Mesenchymal stem cell (in vitro differentiated cells and primary cell): ENCODE measurements at regions not wholly inside any gene's neighbourhood (a gene's known extent, or its start where the extent isn't known, plus 50 kb on each side); places are given as distances from the start of the nearest gene placed in this dataset.

ENCODE experiments used
- DNase-seq: peaks from one replicate; pipeline ENCODE4 v3.0.0-alpha.2; 2013
- H2AFZ ChIP-seq: one replicate; pipeline ENCODE4 v1.6.1; 2013; ENCODE audit warnings: low read depth, mild to moderate bottlenecking, control low read depth, inconsistent platforms, low read length, moderate library complexity
- H2AK5ac ChIP-seq: 2 replicates; pipeline ENCODE4 v1.6.1; 2013; ENCODE audit warnings: low read length, moderate library complexity, mild to moderate bottlenecking, inconsistent platforms; ENCODE audit not compliant: severe bottlenecking
- H2BK120ac ChIP-seq: one replicate; pipeline ENCODE4 v1.6.1; 2013; ENCODE audit warnings: low read depth, mild to moderate bottlenecking, inconsistent platforms, low read length, moderate library complexity
- H2BK12ac ChIP-seq, 2 experiments: one replicate each; pipeline ENCODE4 v1.6.1; 2013; ENCODE audit warnings: inconsistent platforms in 2 of 2, low read length in 2 of 2, mild to moderate bottlenecking in 2 of 2, moderate library complexity in 2 of 2, control low read depth in 1 of 2
- H2BK15ac ChIP-seq: one replicate; pipeline ENCODE4 v1.6.1; 2013; ENCODE audit warnings: mild to moderate bottlenecking, low read depth, inconsistent platforms; ENCODE audit not compliant: poor library complexity, severe bottlenecking
- H2BK5ac ChIP-seq: 2 replicates; pipeline ENCODE4 v1.6.1; 2013; ENCODE audit warnings: low read depth, mild to moderate bottlenecking, low read length, control low read depth, inconsistent platforms; ENCODE audit not compliant: poor library complexity, severe bottlenecking
- H3K14ac ChIP-seq, 2 experiments: one replicate each; pipeline ENCODE4 v1.6.1; 2013; ENCODE audit warnings: inconsistent platforms in 2 of 2, low read length in 2 of 2, control low read depth in 1 of 2, mild to moderate bottlenecking in 1 of 2, moderate library complexity in 1 of 2
- H3K18ac ChIP-seq, 2 experiments: one replicate each; pipeline ENCODE4 v1.6.1; 2013; ENCODE audit warnings: inconsistent platforms in 2 of 2, low read length in 2 of 2, control low read depth in 1 of 2, low read depth in 1 of 2, mild to moderate bottlenecking in 1 of 2
- H3K23ac ChIP-seq, 2 experiments: one replicate each; pipeline ENCODE4 v1.6.1; 2013; ENCODE audit warnings: inconsistent platforms in 2 of 2, low read length in 2 of 2, mild to moderate bottlenecking in 2 of 2, moderate library complexity in 2 of 2, control low read depth in 1 of 2
- H3K27ac ChIP-seq: 2 replicates; pipeline ENCODE4 v1.5.1; 2013; ENCODE audit warnings: mild to moderate bottlenecking, moderate library complexity, low read length, control low read depth, inconsistent platforms; ENCODE audit not compliant: poor library complexity, severe bottlenecking
- H3K27me3 ChIP-seq, 2 experiments: 2 replicates each; pipeline versions ENCODE4 v1.6.1 to v1.7.0; 2013; ENCODE audit warnings: low read length in 2 of 2, mild to moderate bottlenecking in 2 of 2, moderate library complexity in 2 of 2, control low read depth in 1 of 2, inconsistent platforms in 1 of 2; ENCODE audit not compliant: control insufficient read depth in 1 of 2, insufficient read depth in 1 of 2
- H3K36me3 ChIP-seq, 2 experiments: 2 replicates each; pipeline versions ENCODE4 v1.6.1 to v1.7.0; 2013; ENCODE audit warnings: low read length in 2 of 2, control low read depth in 1 of 2, inconsistent platforms in 1 of 2, low read depth in 1 of 2, mild to moderate bottlenecking in 1 of 2; ENCODE audit not compliant: insufficient read depth in 2 of 2, control insufficient read depth in 1 of 2
- H3K4ac ChIP-seq, 2 experiments: one replicate each; pipeline ENCODE4 v1.6.1; 2013; ENCODE audit warnings: inconsistent platforms in 2 of 2, low read length in 2 of 2, mild to moderate bottlenecking in 2 of 2, moderate library complexity in 2 of 2, control low read depth in 1 of 2, low read depth in 1 of 2
- H3K4me1 ChIP-seq: 2 replicates; pipeline ENCODE4 v1.6.1; 2013; ENCODE audit warnings: low read depth, low read length, control low read depth; ENCODE audit not compliant: control insufficient read depth, insufficient read depth
- H3K4me2 ChIP-seq: 2 replicates; pipeline ENCODE4 v1.6.1; 2013; ENCODE audit warnings: low read length, mild to moderate bottlenecking, inconsistent platforms; ENCODE audit not compliant: poor library complexity, severe bottlenecking
- H3K4me3 ChIP-seq, 2 experiments: 2 replicates each; pipeline versions ENCODE4 v1.5.1 to v1.7.0; 2013; ENCODE audit warnings: low read length in 2 of 2, mild to moderate bottlenecking in 2 of 2, control low read depth in 1 of 2, low read depth in 1 of 2; ENCODE audit not compliant: insufficient read depth in 1 of 2
- H3K79me1 ChIP-seq: replicated peaks from 2 replicates; pipeline ENCODE4 v1.6.1; 2013; ENCODE audit warnings: mild to moderate bottlenecking, control low read depth, low read length, inconsistent platforms; ENCODE audit not compliant: poor library complexity, severe bottlenecking
- H3K9ac ChIP-seq: 2 replicates; pipeline ENCODE4 v1.7.0; 2013; ENCODE audit warnings: mild to moderate bottlenecking, low read length, moderate library complexity
- H3K9me3 ChIP-seq: 2 replicates; pipeline ENCODE4 v1.7.0; 2013; ENCODE audit warnings: mild to moderate bottlenecking, low read length; ENCODE audit not compliant: control insufficient read depth
- H4K8ac ChIP-seq: one replicate; pipeline ENCODE4 v1.6.1; 2013; ENCODE audit warnings: inconsistent platforms, mild to moderate bottlenecking, low read length, moderate library complexity
- H4K91ac ChIP-seq: one replicate; pipeline ENCODE4 v1.6.1; 2013; ENCODE audit warnings: mild to moderate bottlenecking, low read length, inconsistent platforms
- WGBS: methylation state at CpG from one replicate; pipeline ENCODE4 v1.1.7; 2013; ENCODE audit warnings: mixed read lengths; 5-methylcytosine and 5-hydroxymethylcytosine counted together

GRCh38 chr10:62726142-62726541 is 78.4 kb upstream of the ADO start:
- no peak overlapping the region for H2BK15ac ChIP-seq
- no peak overlapping the region for H2BK5ac ChIP-seq
- H3K9ac ChIP-seq: no peak overlapping the region
- no peak overlapping the region for H3K14ac ChIP-seq
- 71% methylated on average over 5 of the region's 5 CpGs for WGBS
- peaks cover 4 to 7% of the 10 kb centered on the region in 2 experiments for H3K27me3 ChIP-seq
- no peak overlapping the region for H2AFZ ChIP-seq
- no peak overlapping the region for H2BK12ac ChIP-seq
- no peak overlapping the region for H4K8ac ChIP-seq
- no peak overlapping the region for H3K23ac ChIP-seq
- H3K9me3 ChIP-seq: no peaks in the 10 kb centered on the region
- H2BK120ac ChIP-seq: no peak overlapping the region
- no peak for DNase-seq
- H3K27ac ChIP-seq: no peak overlapping the region
- H2AK5ac ChIP-seq: no peak overlapping the region
- no peak overlapping the region for H3K4ac ChIP-seq
- H3K18ac ChIP-seq: no peak overlapping the region
- no peak overlapping the region for H4K91ac ChIP-seq
- H3K79me1 ChIP-seq: no peaks in the 10 kb centered on the region
- H3K4me1 ChIP-seq: no peaks in the 10 kb centered on the region
- H3K4me2 ChIP-seq: no peak overlapping the region
- H3K4me3 ChIP-seq: no peak overlapping the region
- no peaks in the 10 kb centered on the region for H3K36me3 ChIP-seq

- Histone ChIP-seq H3K79me1 (no peaks in the 10 kb centered on the region), H2BK12ac (no peak overlapping the region), H3K4me1 (no peaks in the 10 kb centered on the region), H3K9me3 (no peaks in the 10 kb centered on the region), H3K23ac (no peak overlapping the region), H3K4me3 (no peak overlapping the region), H3K18ac (no peak overlapping the region), H2BK15ac (no peak overlapping the region), H3K4me2 (no peak overlapping the region), H4K91ac (no peak overlapping the region), H3K27me3 (peaks cover 4 to 7% of the 10 kb centered on the region in 2 experiments), H3K14ac (no peak overlapping the region), H2BK120ac (no peak overlapping the region), H3K4ac (no peak overlapping the region), H3K27ac (no peak overlapping the region), H2AK5ac (no peak overlapping the region), H2BK5ac (no peak overlapping the region), H3K36me3 (no peaks in the 10 kb centered on the region), H2AFZ (no peak overlapping the region), H3K9ac (no peak overlapping the region), H4K8ac (no peak overlapping the region)
- 79% methylated on average over 2 of the region's 2 CpGs for WGBS
- no peak for DNase-seq
Measured at GRCh38 chr10:62726638-62727037, 77.9 kb upstream of the ADO start.

- Histone ChIP-seq H3K18ac (no peak overlapping the region), H3K27me3 (peaks cover 4 to 7% of the 10 kb centered on the region in 2 experiments), H4K91ac (no peak overlapping the region), H3K4ac (no peak overlapping the region), H3K4me1 (no peaks in the 10 kb centered on the region), H3K9ac (no peak overlapping the region), H3K4me3 (no peak overlapping the region), H2BK12ac (no peak overlapping the region), H2BK120ac (no peak overlapping the region), H3K79me1 (no peaks in the 10 kb centered on the region), H2AK5ac (no peak overlapping the region), H3K23ac (no peak overlapping the region), H2AFZ (no peak overlapping the region), H3K4me2 (no peak overlapping the region), H3K14ac (no peak overlapping the region), H3K9me3 (no peaks in the 10 kb centered on the region), H4K8ac (no peak overlapping the region), H3K36me3 (no peaks in the 10 kb centered on the region), H2BK15ac (no peak overlapping the region), H2BK5ac (no peak overlapping the region), H3K27ac (no peak overlapping the region)
- no peak for DNase-seq
- WGBS: 96% methylated on average over 2 of the region's 2 CpGs
Measured at GRCh38 chr10:62727934-62728333, 76.6 kb upstream of the ADO start.

GRCh38 chr10:62728479-62728878 is 76.0 kb upstream of the ADO start:
- Histone ChIP-seq H3K4me3 (no peak overlapping the region), H2BK5ac (no peak overlapping the region), H3K18ac (no peak overlapping the region)

More at GRCh38 chr10:62728479-62728878, 76.0 kb upstream of the ADO start:
- H4K91ac ChIP-seq: no peak overlapping the region
- no peak overlapping the region for H3K4me2 ChIP-seq
- no peak overlapping the region for H3K27ac ChIP-seq
- no peaks in the 10 kb centered on the region for H3K4me1 ChIP-seq
- H3K27me3 ChIP-seq: peaks cover 4 to 7% of the 10 kb centered on the region in 2 experiments
- H3K79me1 ChIP-seq: no peaks in the 10 kb centered on the region
- H2AFZ ChIP-seq: no peak overlapping the region
- H3K36me3 ChIP-seq: no peaks in the 10 kb centered on the region
- H2BK15ac ChIP-seq: no peak overlapping the region
- H2BK120ac ChIP-seq: no peak overlapping the region
- H2BK12ac ChIP-seq: no peak overlapping the region
- H3K9me3 ChIP-seq: no peaks in the 10 kb centered on the region
- no peak overlapping the region for H3K9ac ChIP-seq
- DNase-seq: no peak
- no peak overlapping the region for H3K23ac ChIP-seq
- H2AK5ac ChIP-seq: no peak overlapping the region
- 85% methylated on average over 1 of the region's 1 CpG for WGBS
- H3K14ac ChIP-seq: no peak overlapping the region
- H3K4ac ChIP-seq: no peak overlapping the region
- H4K8ac ChIP-seq: no peak overlapping the region
